Heart left ventricle (tissue), 13 donors: ENCODE measurements at regions not wholly inside any gene's neighbourhood (a gene's known extent, or its start where the extent isn't known, plus 50 kb on each side); places are given as distances from the start of the nearest gene placed in this dataset.

Experiments used
- POLR2A ChIP-seq, 2 donors: fragments of 450-650 bp; IDR thresholded peaks; one replicate each; pipeline ENCODE4 v1.6.1; 2017; ENCODE audit warnings: antibody characterized with exemption in 2 of 2, mild to moderate bottlenecking in 2 of 2, moderate library complexity in 2 of 2
- TF ChIP-seq, protein P1 (sequence below), 12 donors: fragments of 200-600 bp; sonication (generic) in 4 of 12; IDR thresholded peaks; one replicate each; pipeline versions ENCODE4 v1.5.0 to v1.8.0; 2018 to 2022; ENCODE audit warnings: antibody characterized with exemption in 12 of 12, mild to moderate bottlenecking in 5 of 12
- donor health status: ischemic (EF 13 %, LVEDD 7.1; RV severe dilation, severe dysfunction).
- donor health status: DM: no; HTN: yes; CAD: no.
- donor health status: DM: no; HTN: no; CAD: no.
- donor health status: ischemic (EF 25% LVEDD 6.9; RV normal size, moderate dysfunction).
- donor health status: ischemic (EF 25% LVEDD 5.7; RV mildly dilated, moderate dysfunction).
- donor health status: ischemic (EF 35%, LVEDD 5.7; RV mildly dilated, moderate dysfunction).
- donor health status: nonischemic (EF 11% LVEDD 7.7; RV severe dilation, severe dysfunction).
- donor health status: DM: yes; HTN: yes; CAD: no.
- donor health status: PGD.
- donor health status: ischemic (EF 29% LVEDD 5.4; RV normal size, mild dysfunction).
- donor health status: nonischemic (EF 23%, LVEDD 6.1; RV moderate dilation, normal function).

DNA sequence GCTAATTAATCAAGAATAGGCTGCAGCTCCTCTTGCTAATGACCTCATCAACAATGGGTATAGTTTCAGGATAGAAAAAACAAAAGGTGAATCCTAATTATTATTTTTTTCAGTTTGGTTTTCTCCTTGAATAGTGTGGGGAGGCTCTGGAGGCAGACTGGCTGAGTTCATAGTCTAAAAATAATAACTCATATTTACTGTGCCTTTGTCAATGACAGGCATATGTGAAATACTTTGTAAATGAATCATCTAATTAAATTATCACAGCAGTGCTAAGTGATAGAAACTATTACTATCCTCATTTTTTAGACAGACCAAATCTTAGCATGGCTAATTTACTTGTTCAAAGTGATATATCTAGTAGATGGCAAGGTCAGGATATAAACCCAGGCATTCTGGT is 1261.0 kb upstream of the SLC10A2 start:
- TF ChIP-seq, protein P1, sequence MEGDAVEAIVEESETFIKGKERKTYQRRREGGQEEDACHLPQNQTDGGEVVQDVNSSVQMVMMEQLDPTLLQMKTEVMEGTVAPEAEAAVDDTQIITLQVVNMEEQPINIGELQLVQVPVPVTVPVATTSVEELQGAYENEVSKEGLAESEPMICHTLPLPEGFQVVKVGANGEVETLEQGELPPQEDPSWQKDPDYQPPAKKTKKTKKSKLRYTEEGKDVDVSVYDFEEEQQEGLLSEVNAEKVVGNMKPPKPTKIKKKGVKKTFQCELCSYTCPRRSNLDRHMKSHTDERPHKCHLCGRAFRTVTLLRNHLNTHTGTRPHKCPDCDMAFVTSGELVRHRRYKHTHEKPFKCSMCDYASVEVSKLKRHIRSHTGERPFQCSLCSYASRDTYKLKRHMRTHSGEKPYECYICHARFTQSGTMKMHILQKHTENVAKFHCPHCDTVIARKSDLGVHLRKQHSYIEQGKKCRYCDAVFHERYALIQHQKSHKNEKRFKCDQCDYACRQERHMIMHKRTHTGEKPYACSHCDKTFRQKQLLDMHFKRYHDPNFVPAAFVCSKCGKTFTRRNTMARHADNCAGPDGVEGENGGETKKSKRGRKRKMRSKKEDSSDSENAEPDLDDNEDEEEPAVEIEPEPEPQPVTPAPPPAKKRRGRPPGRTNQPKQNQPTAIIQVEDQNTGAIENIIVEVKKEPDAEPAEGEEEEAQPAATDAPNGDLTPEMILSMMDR (IDR thresholded peaks at IDR 0.05): no peak
- TF ChIP-seq POLR2A (IDR thresholded peaks at IDR 0.05): no peak
